B cell (primary cell): ENCODE measurements at regions not wholly inside any gene's neighbourhood (a gene's known extent, or its start where the extent isn't known, plus 50 kb on each side); places are given as distances from the start of the nearest gene placed in this dataset.
"Not testable (repeated sequence)": the region's sequence is repeated elsewhere in the genome, so short reads cannot be mapped to it uniquely, and the experiment has no call there.

Experiments
- EZH2 ChIP-seq: IDR thresholded peaks from 2 replicates; pipeline ENCODE4 v1.6.1; 2012; ENCODE audit warnings: borderline replicate concordance, low read depth, mild to moderate bottlenecking, moderate library complexity, low read length; ENCODE audit not compliant: insufficient read depth, poor library complexity, severe bottlenecking
- TF ChIP-seq, protein P1 (sequence below): fragments of 200-600 bp; IDR thresholded peaks from one replicate; pipeline ENCODE4 v1.8.0; 2022; ENCODE audit warnings: antibody characterized with exemption, mild to moderate bottlenecking

DNA sequence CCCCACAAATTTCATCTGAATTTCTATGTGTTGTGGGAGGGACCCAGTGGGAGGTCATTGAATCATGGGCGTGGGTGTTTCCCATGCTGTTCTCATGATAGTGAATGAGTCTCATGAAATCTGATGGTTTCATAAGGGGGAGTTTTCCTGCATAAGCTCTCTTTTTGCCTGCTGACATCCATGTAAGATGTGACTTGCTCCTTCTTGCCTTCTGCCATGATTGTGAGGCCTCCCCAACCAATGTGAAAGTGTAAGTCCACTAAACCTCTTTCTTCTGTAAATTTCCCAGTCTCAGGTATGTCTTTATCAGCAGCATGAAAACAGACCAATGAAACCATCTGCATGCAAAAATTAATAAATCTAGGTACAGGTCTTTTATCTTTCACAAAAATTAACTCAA lies 331.8 kb upstream of the GJE1 start:
- TF ChIP-seq, protein P1, sequence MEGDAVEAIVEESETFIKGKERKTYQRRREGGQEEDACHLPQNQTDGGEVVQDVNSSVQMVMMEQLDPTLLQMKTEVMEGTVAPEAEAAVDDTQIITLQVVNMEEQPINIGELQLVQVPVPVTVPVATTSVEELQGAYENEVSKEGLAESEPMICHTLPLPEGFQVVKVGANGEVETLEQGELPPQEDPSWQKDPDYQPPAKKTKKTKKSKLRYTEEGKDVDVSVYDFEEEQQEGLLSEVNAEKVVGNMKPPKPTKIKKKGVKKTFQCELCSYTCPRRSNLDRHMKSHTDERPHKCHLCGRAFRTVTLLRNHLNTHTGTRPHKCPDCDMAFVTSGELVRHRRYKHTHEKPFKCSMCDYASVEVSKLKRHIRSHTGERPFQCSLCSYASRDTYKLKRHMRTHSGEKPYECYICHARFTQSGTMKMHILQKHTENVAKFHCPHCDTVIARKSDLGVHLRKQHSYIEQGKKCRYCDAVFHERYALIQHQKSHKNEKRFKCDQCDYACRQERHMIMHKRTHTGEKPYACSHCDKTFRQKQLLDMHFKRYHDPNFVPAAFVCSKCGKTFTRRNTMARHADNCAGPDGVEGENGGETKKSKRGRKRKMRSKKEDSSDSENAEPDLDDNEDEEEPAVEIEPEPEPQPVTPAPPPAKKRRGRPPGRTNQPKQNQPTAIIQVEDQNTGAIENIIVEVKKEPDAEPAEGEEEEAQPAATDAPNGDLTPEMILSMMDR = not testable (repeated sequence)
- TF ChIP-seq EZH2 = not testable (repeated sequence)
